Gastroesophageal sphincter (tissue), 4 donors: ENCODE measurements at regions not wholly inside any gene's neighbourhood (a gene's known extent, or its start where the extent isn't known, plus 50 kb on each side); places are given as distances from the start of the nearest gene placed in this dataset.
A peak's percentile ranks its signal among the peaks of the same experiment; 100 is the strongest.
"Not testable (repeated sequence)": the region's sequence is repeated elsewhere in the genome, so short reads cannot be mapped to it uniquely, and the experiment has no call there.

ENCODE experiments used
- ATAC-seq: fragments of 150-250 bp; one replicate; pipeline ENCODE4 v1.9.1; 2016; ENCODE audit warnings: mild to moderate bottlenecking, moderate library complexity
- H3K27ac ChIP-seq, 4 donors: fragments of 200-600 bp; sonication (generic) in 3 of 4; 1 replicate in 3 of 4; 2 replicates in 1 of 4; pipeline ENCODE4 v1.5.1; 2016 to 2019
- H3K27me3 ChIP-seq: fragments of 200-600 bp; sonication (generic); one replicate; pipeline ENCODE4 v1.5.1; 2019
- H3K36me3 ChIP-seq, 2 donors: fragments of 200-600 bp; sonication (generic); one replicate each; pipeline ENCODE4 v1.5.1; 2019; ENCODE audit warnings: control low read depth in 1 of 2
- H3K4me1 ChIP-seq, 3 donors: fragments of 200-600 bp; sonication (generic); 1 replicate in 2 of 3; 2 replicates in 1 of 3; pipeline ENCODE4 v1.5.1; 2016 to 2019; ENCODE audit warnings: control low read depth in 2 of 3
- H3K4me3 ChIP-seq, 2 donors: fragments of 200-600 bp; sonication (generic); one replicate each; pipeline ENCODE4 v1.5.1; 2019; ENCODE audit warnings: mild to moderate bottlenecking in 1 of 2, moderate library complexity in 1 of 2
- H3K9me3 ChIP-seq, 3 donors: fragments of 200-600 bp; sonication (generic); one replicate each; pipeline ENCODE4 v1.5.1; 2017 to 2019; ENCODE audit warnings: control low read depth in 2 of 3
- EP300 ChIP-seq: sonication (generic); formaldehyde crosslinking; IDR thresholded peaks from one replicate; pipeline ENCODE4 v1.6.1; 2017; ENCODE audit warnings: antibody characterized with exemption, mild to moderate bottlenecking
- POLR2A ChIP-seq, 2 donors: fragments of 450-650 bp; IDR thresholded peaks; one replicate each; pipeline ENCODE4 v1.6.1; 2017; ENCODE audit warnings: antibody characterized with exemption in 2 of 2, mild to moderate bottlenecking in 2 of 2, moderate library complexity in 1 of 2
- POLR2AphosphoS5 ChIP-seq: sonication (generic); formaldehyde crosslinking; IDR thresholded peaks from one replicate; pipeline ENCODE4 v1.6.1; 2017; ENCODE audit warnings: antibody characterized with exemption
- WGBS, 2 donors: methylation state at CpG; one replicate each; pipeline ENCODE4 v1.1.5; 2018; ENCODE audit warnings: low coverage in 1 of 2; 5-methylcytosine and 5-hydroxymethylcytosine counted together
- TF ChIP-seq, protein P1 (sequence below), 4 experiments: fragments of 200-600 bp in 2 of 4; fragments of 450-650 bp in 2 of 4; sonication (generic) in 1 of 4; IDR thresholded peaks; one replicate each; pipeline ENCODE4 v1.5.1; 2017 to 2019; ENCODE audit warnings: antibody characterized with exemption in 4 of 4, mild to moderate bottlenecking in 2 of 4, moderate library complexity in 2 of 4

DNA sequence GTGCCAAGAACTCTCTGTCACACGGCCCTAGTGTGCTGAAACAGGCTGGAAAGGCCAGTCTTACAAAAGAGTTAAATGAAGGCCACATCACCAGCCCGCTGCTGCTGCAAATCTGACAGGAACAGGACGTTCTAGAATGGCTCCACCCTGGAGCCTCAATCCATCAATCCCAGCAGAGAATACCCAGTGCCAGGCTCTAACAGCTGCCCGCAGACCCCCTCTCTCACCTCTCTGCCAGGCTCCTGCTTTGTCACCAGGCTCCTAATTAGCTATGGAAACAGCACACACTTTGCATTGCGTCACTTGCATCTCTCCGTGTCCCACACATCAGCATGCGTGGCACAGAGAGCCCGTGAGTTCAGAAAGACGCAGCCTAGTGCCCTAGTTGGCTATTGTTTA is 314.1 kb downstream of the FOXO1 start:
- Histone ChIP-seq H3K36me3 (no peaks in the 10 kb centered on the region), H3K9me3 (no peaks in the 10 kb centered on the region), H3K4me1 (peaks cover 4 to 55% (median 23%) of the 10 kb centered on the region in 3 donors), H3K4me3 (peak overlapping the region in 1 of 2 donors; percentile 5), H3K27ac (peak overlapping the region; percentile 81 to 87 (median 84)), H3K27me3 (no peaks in the 10 kb centered on the region)
- peak; percentile 88 for ATAC-seq
- 52 to 62% methylated on average over 2 of the region's 9 CpGs for WGBS, 2 donors
- peak; percentile 76 for TF ChIP-seq EP300
- TF ChIP-seq POLR2A (IDR thresholded peaks at IDR 0.05) = peak in 1 of 2 donors; percentile 7
- peak; percentile 98 for TF ChIP-seq POLR2AphosphoS5
- TF ChIP-seq, protein P1, sequence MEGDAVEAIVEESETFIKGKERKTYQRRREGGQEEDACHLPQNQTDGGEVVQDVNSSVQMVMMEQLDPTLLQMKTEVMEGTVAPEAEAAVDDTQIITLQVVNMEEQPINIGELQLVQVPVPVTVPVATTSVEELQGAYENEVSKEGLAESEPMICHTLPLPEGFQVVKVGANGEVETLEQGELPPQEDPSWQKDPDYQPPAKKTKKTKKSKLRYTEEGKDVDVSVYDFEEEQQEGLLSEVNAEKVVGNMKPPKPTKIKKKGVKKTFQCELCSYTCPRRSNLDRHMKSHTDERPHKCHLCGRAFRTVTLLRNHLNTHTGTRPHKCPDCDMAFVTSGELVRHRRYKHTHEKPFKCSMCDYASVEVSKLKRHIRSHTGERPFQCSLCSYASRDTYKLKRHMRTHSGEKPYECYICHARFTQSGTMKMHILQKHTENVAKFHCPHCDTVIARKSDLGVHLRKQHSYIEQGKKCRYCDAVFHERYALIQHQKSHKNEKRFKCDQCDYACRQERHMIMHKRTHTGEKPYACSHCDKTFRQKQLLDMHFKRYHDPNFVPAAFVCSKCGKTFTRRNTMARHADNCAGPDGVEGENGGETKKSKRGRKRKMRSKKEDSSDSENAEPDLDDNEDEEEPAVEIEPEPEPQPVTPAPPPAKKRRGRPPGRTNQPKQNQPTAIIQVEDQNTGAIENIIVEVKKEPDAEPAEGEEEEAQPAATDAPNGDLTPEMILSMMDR (IDR thresholded peaks at IDR 0.05) = no peak

DNA sequence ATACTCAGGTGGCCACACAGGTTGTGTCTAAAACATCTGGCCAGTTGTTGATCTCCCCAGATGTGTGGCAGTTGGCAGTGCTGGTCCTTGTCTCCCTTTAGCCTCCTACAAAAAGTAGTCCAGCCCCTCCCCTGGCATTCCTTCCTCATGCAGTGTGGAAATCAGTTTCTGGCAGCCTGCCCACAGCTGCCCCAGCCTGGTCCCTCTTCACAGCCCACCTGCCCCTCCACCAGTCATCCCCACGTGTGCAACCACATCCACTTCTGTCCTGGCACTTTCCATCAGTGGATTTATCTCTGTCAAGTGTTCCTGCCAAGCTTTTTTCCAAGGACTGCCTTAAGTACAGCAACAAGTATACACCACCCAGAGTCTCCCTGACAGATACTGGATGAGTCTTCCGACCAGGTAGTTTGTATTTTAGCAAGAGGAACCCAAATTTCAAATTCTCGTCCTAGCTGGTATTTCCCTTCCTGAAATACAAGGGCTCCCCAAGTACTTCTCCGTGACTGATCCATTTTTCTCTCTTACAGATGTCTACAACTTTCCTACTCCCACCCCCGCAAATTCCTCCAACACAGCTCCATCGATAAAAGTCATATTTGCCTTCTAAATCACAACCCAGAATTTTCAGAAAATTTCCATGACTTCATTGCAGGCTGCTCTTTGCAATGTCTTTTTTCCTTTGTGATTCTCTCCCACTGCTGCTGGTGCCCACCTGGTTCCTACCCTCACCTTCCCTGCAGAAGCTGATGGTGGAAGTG is 313.5 kb downstream of the FOXO1 start:
- peak; percentile 63 for ATAC-seq
- Histone ChIP-seq H3K9me3 (no peaks in the 10 kb centered on the region), H3K4me1 (peaks cover 4 to 53% (median 23%) of the 10 kb centered on the region in 3 donors), H3K4me3 (peak overlapping the region in 1 of 2 donors; percentile 5), H3K36me3 (no peaks in the 10 kb centered on the region), H3K27ac (peak overlapping the region; percentile 81 to 87 (median 84)), H3K27me3 (no peaks in the 10 kb centered on the region)
- WGBS, 2 donors = 28 to 33% methylated on average over 4 to 6 of the region's 6 CpGs
- TF ChIP-seq POLR2A (IDR thresholded peaks at IDR 0.05) (no peak), EP300 (no peak), POLR2AphosphoS5 (no peak)
- TF ChIP-seq, protein P1 (IDR thresholded peaks at IDR 0.05) = no peak

DNA sequence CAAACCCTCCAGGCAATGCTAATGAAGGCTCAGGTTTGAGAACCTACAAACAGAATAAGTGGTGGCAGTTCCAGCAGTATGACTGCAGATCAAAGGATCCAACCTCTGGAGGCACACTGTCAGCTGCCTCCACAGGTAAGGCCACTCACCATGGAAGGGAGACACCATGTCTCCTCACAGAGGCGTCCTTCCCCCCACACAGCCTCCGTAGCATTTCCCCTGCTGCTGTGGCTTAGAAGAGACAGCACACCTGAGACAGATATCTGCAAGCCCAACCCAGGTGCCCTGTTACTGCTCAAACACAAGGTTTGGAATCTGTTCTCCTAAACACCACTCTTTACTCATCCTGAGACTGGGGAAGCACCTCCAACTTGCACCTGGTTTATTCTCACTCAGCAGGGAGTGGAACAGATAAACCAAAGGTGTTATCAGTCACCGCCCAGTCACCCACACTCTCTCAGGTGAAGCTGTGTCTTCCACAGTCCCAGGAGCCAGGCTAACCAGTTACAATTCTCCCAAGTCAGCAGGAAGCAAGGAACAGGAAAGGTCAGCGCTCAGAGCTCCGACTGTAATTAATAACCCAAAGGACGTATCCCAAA is 311.2 kb downstream of the FOXO1 start:
- peaks cover 4 to 33% (median 23%) of the 10 kb centered on the region in 3 donors for H3K4me1 ChIP-seq
- H3K4me3 ChIP-seq = no peak overlapping the region
- TF ChIP-seq POLR2A (IDR thresholded peaks at IDR 0.05) (no peak), EP300 (no peak), POLR2AphosphoS5 (no peak)
- TF ChIP-seq, protein P1 (IDR thresholded peaks at IDR 0.05) = no peak
- no peak for ATAC-seq
- H3K9me3 ChIP-seq = no peaks in the 10 kb centered on the region
- H3K27ac ChIP-seq = no peak overlapping the region
- no peaks in the 10 kb centered on the region for H3K36me3 ChIP-seq
- WGBS, 2 donors = 98 to 100% methylated on average over 1 to 5 of the region's 6 CpGs
- no peaks in the 10 kb centered on the region for H3K27me3 ChIP-seq

DNA sequence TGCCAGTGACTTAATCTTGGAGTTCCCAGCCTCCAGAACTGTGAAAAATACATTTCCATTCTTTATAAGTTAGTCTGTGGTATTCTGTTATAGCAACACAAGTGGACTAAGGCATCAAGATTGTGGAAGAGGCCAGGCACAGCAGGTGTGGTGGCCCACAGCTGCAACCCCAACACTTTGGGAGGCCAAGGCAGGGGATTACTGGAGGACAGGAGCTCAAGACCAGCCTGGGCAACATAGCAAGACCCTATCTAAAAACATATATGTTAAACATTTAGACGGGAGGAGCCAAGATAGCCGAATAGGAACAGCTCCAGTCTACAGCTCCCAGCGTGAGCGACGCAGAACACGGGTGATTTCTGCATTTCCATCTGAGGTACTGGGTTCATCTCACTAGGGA is 310.4 kb downstream of the FOXO1 start:
- WGBS, 2 donors = 94% methylated on average over 5 of the region's 6 CpGs; no CpG with 5 or more reads in 1 of the 2 donors
- Histone ChIP-seq H3K36me3 (no peaks in the 10 kb centered on the region), H3K27ac (no peak overlapping the region), H3K4me1 (peaks cover 4 to 25% (median 22%) of the 10 kb centered on the region in 3 donors), H3K4me3 (no peak overlapping the region), H3K27me3 (no peaks in the 10 kb centered on the region), H3K9me3 (no peaks in the 10 kb centered on the region)
- ATAC-seq = no peak
- TF ChIP-seq EP300 (no peak), POLR2AphosphoS5 (no peak)
- TF ChIP-seq, protein P1 (IDR thresholded peaks at IDR 0.05) = no peak

DNA sequence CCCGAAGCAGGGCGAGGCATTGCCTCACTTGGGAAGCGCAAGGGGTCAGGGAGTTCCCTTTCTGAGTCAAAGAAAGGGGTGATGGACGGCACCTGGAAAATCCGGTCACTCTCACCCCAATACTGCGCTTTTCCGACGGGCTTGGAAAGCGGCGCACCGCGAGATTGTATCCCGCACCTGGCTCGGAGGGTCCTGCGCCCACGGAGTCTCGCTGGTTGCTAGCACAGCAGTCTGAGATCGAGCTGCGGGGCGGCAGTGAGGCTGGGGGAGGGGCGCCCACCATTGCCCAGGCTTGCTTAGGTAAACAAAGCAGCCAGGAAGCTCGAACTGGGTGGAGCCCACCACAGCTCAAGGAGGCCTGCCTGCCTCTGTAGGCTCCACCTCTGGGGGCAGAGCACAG is 310.0 kb downstream of the FOXO1 start:
- not testable (repeated sequence) for H3K27ac ChIP-seq, H3K27me3 ChIP-seq, ATAC-seq, H3K36me3 ChIP-seq, H3K4me3 ChIP-seq, H3K9me3 ChIP-seq
- peaks cover 3 to 21% (median 19%) of the 10 kb centered on the region in 3 donors for H3K4me1 ChIP-seq
- no CpG with 5 or more reads among the region's 22 CpGs for WGBS, 2 donors
